Smooth muscle cell (in vitro differentiated cells): ENCODE measurements at regions not wholly inside any gene's neighbourhood (a gene's known extent, or its start where the extent isn't known, plus 50 kb on each side); places are given as distances from the start of the nearest gene placed in this dataset.

Source experiments
- DNase-seq: peaks from one replicate; lab custom pipeline; 2025; ENCODE audit not compliant: unreplicated experiment; lab: John Stamatoyannopoulos, UW
- H2AFZ ChIP-seq: fragments of 200-600 bp; sonication (generic); 2 replicates; pipeline ENCODE4 v1.6.0; 2016; ENCODE audit warnings: antibody characterized with exemption, low read depth, mild to moderate bottlenecking
- H3F3A ChIP-seq: fragments of 200-600 bp; sonication (generic); 2 replicates; pipeline ENCODE4 v1.6.0; 2017; ENCODE audit warnings: antibody characterized with exemption, low read depth
- H3K27ac ChIP-seq: fragments of 200-600 bp; sonication (generic); 2 replicates; pipeline ENCODE4 v1.5.1; 2016; ENCODE audit warnings: low read depth, mild to moderate bottlenecking
- H3K27me3 ChIP-seq: fragments of 200-600 bp; sonication (generic); 2 replicates; pipeline ENCODE4 v1.6.1; 2016; ENCODE audit warnings: low read depth, mild to moderate bottlenecking
- H3K36me3 ChIP-seq: fragments of 200-600 bp; sonication (generic); 2 replicates; pipeline ENCODE4 v1.5.1; 2016; ENCODE audit warnings: low read depth
- H3K4me1 ChIP-seq: fragments of 200-600 bp; sonication (generic); 2 replicates; pipeline ENCODE4 v1.5.1; 2016; ENCODE audit warnings: low read depth
- H3K4me2 ChIP-seq: fragments of 200-600 bp; sonication (generic); 2 replicates; pipeline ENCODE4 v1.6.0; 2016; ENCODE audit warnings: mild to moderate bottlenecking
- H3K4me3 ChIP-seq: fragments of 200-600 bp; sonication (generic); 2 replicates; pipeline ENCODE4 v1.5.1; 2016; ENCODE audit warnings: mild to moderate bottlenecking
- H3K79me2 ChIP-seq: fragments of 200-600 bp; sonication (generic); 2 replicates; pipeline ENCODE4 v1.6.0; 2016; ENCODE audit warnings: low read depth, mild to moderate bottlenecking
- H3K9ac ChIP-seq: fragments of 200-600 bp; sonication (generic); 2 replicates; pipeline ENCODE4 v1.6.0; 2016; ENCODE audit warnings: low read depth
- H3K9me3 ChIP-seq: fragments of 200-600 bp; sonication (generic); replicated peaks from 2 replicates; pipeline ENCODE4 v1.5.1; 2016; ENCODE audit warnings: low read depth
- H4K20me1 ChIP-seq: fragments of 200-600 bp; sonication (generic); 2 replicates; pipeline ENCODE4 v1.6.0; 2016; ENCODE audit warnings: low read depth
- CTCF ChIP-seq: fragments of 200-600 bp; sonication (generic); IDR thresholded peaks from 2 replicates; pipeline ENCODE4 v1.5.1; 2017; ENCODE audit warnings: borderline replicate concordance, mild to moderate bottlenecking, antibody characterized with exemption; ENCODE audit not compliant: insufficient read depth, poor library complexity, severe bottlenecking
- WGBS: methylation state at CpG from one replicate; pipeline ENCODE4 v1.1.7; 2016; ENCODE audit warnings: low lambda C conversion rate; 5-methylcytosine and 5-hydroxymethylcytosine counted together

GRCh38 chr2:185456517-185456916 is 282.1 kb upstream of the FSIP2 start:
- Histone ChIP-seq H2AFZ (no peak overlapping the region), H3K4me3 (no peak overlapping the region), H3K27me3 (no peaks in the 10 kb centered on the region), H3K4me1 (no peaks in the 10 kb centered on the region), H3K9me3 (peaks cover 9% of the 10 kb centered on the region), H3K36me3 (no peaks in the 10 kb centered on the region), H3K27ac (no peak overlapping the region), H3K4me2 (no peak overlapping the region), H4K20me1 (peaks cover 4% of the 10 kb centered on the region), H3K9ac (no peak overlapping the region), H3F3A (no peaks in the 10 kb centered on the region), H3K79me2 (no peaks in the 10 kb centered on the region)
- no peak for TF ChIP-seq CTCF
- no peak for DNase-seq
- WGBS, result 66% methylated on average over 2 of the region's 2 CpGs

DNA sequence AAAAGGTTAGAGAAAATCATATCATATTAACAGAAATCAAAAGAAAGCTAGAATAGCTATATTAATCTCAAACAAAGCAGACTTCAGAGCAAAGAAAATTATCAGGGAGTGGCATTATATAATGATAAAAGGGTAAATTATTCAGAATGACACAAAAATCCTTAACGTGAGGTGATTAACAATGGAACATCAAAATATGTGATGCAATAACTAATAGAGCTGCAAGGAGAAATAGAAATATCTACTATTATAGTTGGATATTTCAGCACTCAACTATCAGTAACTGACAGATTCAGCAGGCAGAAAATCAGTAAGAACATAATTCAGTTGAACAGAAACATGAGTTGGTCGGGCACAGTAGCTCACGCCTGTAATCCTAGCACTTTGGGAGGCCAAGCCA is 275.1 kb upstream of the FSIP2 start:
- no peak overlapping the region for H2AFZ ChIP-seq
- H3K4me3 ChIP-seq, result no peak overlapping the region
- no peaks in the 10 kb centered on the region for H3K9me3 ChIP-seq
- H3F3A ChIP-seq, result no peaks in the 10 kb centered on the region
- no peak overlapping the region for H3K9ac ChIP-seq
- peaks cover 4% of the 10 kb centered on the region for H4K20me1 ChIP-seq
- no peak overlapping the region for H3K27ac ChIP-seq
- no peak for DNase-seq
- no peak for TF ChIP-seq CTCF
- 100% methylated on average over 3 of the region's 3 CpGs for WGBS
- no peak overlapping the region for H3K4me2 ChIP-seq
- H3K36me3 ChIP-seq, result no peaks in the 10 kb centered on the region
- no peaks in the 10 kb centered on the region for H3K4me1 ChIP-seq
- H3K27me3 ChIP-seq, result no peaks in the 10 kb centered on the region
- no peaks in the 10 kb centered on the region for H3K79me2 ChIP-seq

GRCh38 chr2:185466915-185467314 is 271.7 kb upstream of the FSIP2 start:
- Histone ChIP-seq H3K79me2 (no peaks in the 10 kb centered on the region), H3K9ac (no peak overlapping the region), H2AFZ (no peak overlapping the region), H3K36me3 (no peaks in the 10 kb centered on the region), H3K4me3 (no peak overlapping the region), H3K27me3 (no peaks in the 10 kb centered on the region), H4K20me1 (peaks cover 4% of the 10 kb centered on the region), H3F3A (no peaks in the 10 kb centered on the region), H3K4me2 (no peak overlapping the region), H3K27ac (no peak overlapping the region), H3K9me3 (no peaks in the 10 kb centered on the region), H3K4me1 (no peaks in the 10 kb centered on the region)
- no peak for DNase-seq
- TF ChIP-seq CTCF, result no peak

GRCh38 chr2:185471441-185471840 is 267.2 kb upstream of the FSIP2 start:
- no peak for DNase-seq
- no peaks in the 10 kb centered on the region for H3K27me3 ChIP-seq
- WGBS, result 94% methylated on average over 1 of the region's 1 CpG
- no peaks in the 10 kb centered on the region for H3K9me3 ChIP-seq
- no peak for TF ChIP-seq CTCF
- H3K27ac ChIP-seq, result no peak overlapping the region
- no peak overlapping the region for H3K4me2 ChIP-seq
- H4K20me1 ChIP-seq, result peaks cover 4% of the 10 kb centered on the region
- H3F3A ChIP-seq, result no peaks in the 10 kb centered on the region
- H2AFZ ChIP-seq, result no peak overlapping the region
- H3K4me3 ChIP-seq, result no peak overlapping the region
- no peak overlapping the region for H3K9ac ChIP-seq
- no peaks in the 10 kb centered on the region for H3K79me2 ChIP-seq
- H3K4me1 ChIP-seq, result peaks cover 6% of the 10 kb centered on the region
- no peaks in the 10 kb centered on the region for H3K36me3 ChIP-seq
